Thymus (tissue), 11 donors: ENCODE measurements at regions not wholly inside any gene's neighbourhood (a gene's known extent, or its start where the extent isn't known, plus 50 kb on each side); places are given as distances from the start of the nearest gene placed in this dataset.

ENCODE experiments used
- DNase-seq, 9 donors: peaks; one replicate each; pipeline ENCODE4 v3.0.0-alpha.2; 2013; ENCODE audit warnings: low spot score in 9 of 9, low read depth in 6 of 9, missing footprints in 1 of 9
- H3K27ac ChIP-seq, 2 donors: one replicate each; pipeline ENCODE4 v1.5.1; 2013; ENCODE audit warnings: control low read depth in 1 of 2, low read depth in 1 of 2, low read length in 1 of 2, mild to moderate bottlenecking in 1 of 2, moderate library complexity in 1 of 2
- H3K27me3 ChIP-seq, 2 donors: one replicate each; pipeline ENCODE4 v1.5.1; 2013; ENCODE audit warnings: low read length in 1 of 2; ENCODE audit not compliant: control insufficient read depth in 2 of 2, insufficient read depth in 1 of 2
- H3K36me3 ChIP-seq, 2 donors: one replicate each; pipeline ENCODE4 v1.5.1; 2013; ENCODE audit warnings: low read length in 1 of 2, mild to moderate bottlenecking in 1 of 2, moderate library complexity in 1 of 2; ENCODE audit not compliant: control insufficient read depth in 2 of 2, insufficient read depth in 2 of 2
- H3K4me1 ChIP-seq, 2 donors: one replicate each; pipeline ENCODE4 v1.5.1; 2013; ENCODE audit warnings: low read length in 2 of 2; ENCODE audit not compliant: control insufficient read depth in 2 of 2, insufficient read depth in 2 of 2
- H3K4me3 ChIP-seq, 2 donors: one replicate each; pipeline ENCODE4 v1.5.1; 2013; ENCODE audit warnings: low read length in 2 of 2, control low read depth in 1 of 2, mild to moderate bottlenecking in 1 of 2
- H3K9me3 ChIP-seq, 2 donors: one replicate each; pipeline ENCODE4 v1.5.1; 2013; ENCODE audit warnings: low read length in 1 of 2, mild to moderate bottlenecking in 1 of 2; ENCODE audit not compliant: control insufficient read depth in 2 of 2, insufficient read depth in 1 of 2
- WGBS: extraction: QIAGEN DNeasy Blood & Tissue Kit; methylation state at CpG from one replicate; pipeline ENCODE4 v1.1.7; 2013; 5-methylcytosine and 5-hydroxymethylcytosine counted together
- donor health status: healthy.

DNA sequence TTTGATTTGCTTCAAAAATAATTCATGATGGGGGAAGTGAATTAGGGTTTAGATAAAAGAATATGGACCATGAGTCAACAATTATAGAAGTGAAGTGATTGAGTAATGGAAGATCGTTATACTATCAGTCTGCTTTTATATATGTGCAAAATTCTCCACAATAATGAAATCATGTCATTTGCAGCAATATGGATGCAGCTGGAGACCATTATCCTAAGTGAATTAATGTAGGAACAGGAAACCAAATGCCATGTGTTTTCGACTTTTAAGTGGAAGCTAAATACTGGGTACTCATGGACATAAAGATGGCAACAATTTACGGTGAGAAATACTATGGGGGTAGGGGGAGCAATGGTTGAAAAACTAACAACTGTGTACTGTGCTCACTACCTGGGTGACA, 144.7 kb upstream of the SRD5A2 start:
- H3K9me3 ChIP-seq: no peaks in the 10 kb centered on the region

DNA sequence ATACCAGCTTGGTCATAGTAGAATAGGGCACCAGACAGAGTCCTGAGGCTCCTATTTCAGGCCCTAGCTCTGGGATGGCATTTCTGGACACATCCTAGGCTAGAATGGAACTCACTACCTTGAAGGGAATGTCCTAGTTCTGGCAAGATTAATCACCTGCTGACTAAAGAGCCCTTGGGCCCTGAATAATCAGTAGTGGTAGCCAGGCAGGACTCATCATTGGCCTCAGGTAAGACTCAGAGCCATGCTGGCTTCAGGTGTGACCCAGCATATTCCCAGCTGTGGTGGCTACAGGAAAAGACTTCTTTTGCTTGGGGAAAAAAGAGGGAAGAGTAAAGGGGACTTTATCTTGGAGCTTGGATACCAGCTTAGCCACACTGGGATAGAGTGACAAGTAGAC, 131.0 kb upstream of the SRD5A2 start:
- Histone ChIP-seq H3K4me1 (no peaks in the 10 kb centered on the region), H3K9me3 (no peaks in the 10 kb centered on the region), H3K36me3 (no peaks in the 10 kb centered on the region), H3K4me3 (no peak overlapping the region), H3K27ac (no peak overlapping the region), H3K27me3 (no peaks in the 10 kb centered on the region)
- DNase-seq: no peak

More for the DNA sequence above, 144.7 kb upstream of the SRD5A2 start:
- Histone ChIP-seq H3K27me3 (no peaks in the 10 kb centered on the region), H3K4me1 (no peaks in the 10 kb centered on the region), H3K4me3 (no peak overlapping the region), H3K36me3 (no peaks in the 10 kb centered on the region), H3K27ac (no peak overlapping the region)
- no peak for DNase-seq
- WGBS: 92% methylated on average over 3 of the region's 3 CpGs

GRCh38 chr2:31710121-31710520, 129.4 kb upstream of the SRD5A2 start:
- H3K27me3 ChIP-seq: no peaks in the 10 kb centered on the region
- H3K4me3 ChIP-seq: no peak overlapping the region
- no peaks in the 10 kb centered on the region for H3K36me3 ChIP-seq
- no peaks in the 10 kb centered on the region for H3K9me3 ChIP-seq
- WGBS: 97% methylated on average over 2 of the region's 2 CpGs
- H3K27ac ChIP-seq: no peak overlapping the region
- no peak for DNase-seq
- H3K4me1 ChIP-seq: no peaks in the 10 kb centered on the region

DNA sequence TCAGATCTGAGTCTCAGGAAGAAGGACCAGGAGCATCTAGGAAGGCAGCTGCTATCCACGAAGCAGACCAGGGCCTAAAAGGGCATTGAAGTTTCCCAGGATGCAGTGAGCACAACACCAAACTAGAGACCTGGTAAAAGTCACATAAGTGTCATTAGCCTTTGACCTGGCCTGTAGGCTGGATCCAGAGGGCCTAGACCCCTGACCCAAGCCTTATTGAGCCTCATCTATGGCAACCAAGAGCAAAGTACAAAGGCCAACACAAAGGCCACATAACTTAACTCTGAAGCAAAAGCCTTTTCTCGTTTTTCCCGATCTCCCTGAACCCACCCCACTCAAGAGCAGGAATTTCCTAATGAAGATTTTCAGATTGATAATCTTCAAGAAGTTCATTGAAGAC, 127.3 kb upstream of the SRD5A2 start:
- no peak for DNase-seq
- H3K4me3 ChIP-seq: no peak overlapping the region
- 89% methylated on average over 3 of the region's 3 CpGs for WGBS
- no peaks in the 10 kb centered on the region for H3K36me3 ChIP-seq
- H3K27ac ChIP-seq: no peak overlapping the region
- H3K27me3 ChIP-seq: no peaks in the 10 kb centered on the region
- no peaks in the 10 kb centered on the region for H3K4me1 ChIP-seq
- no peaks in the 10 kb centered on the region for H3K9me3 ChIP-seq

GRCh38 chr2:31704561-31705212, 123.9 kb upstream of the SRD5A2 start:
- DNase-seq: no peak
- no peak overlapping the region for H3K4me3 ChIP-seq
- no peaks in the 10 kb centered on the region for H3K27me3 ChIP-seq
- H3K27ac ChIP-seq: no peak overlapping the region
- no peaks in the 10 kb centered on the region for H3K9me3 ChIP-seq
- no peaks in the 10 kb centered on the region for H3K36me3 ChIP-seq
- 78% methylated on average over 4 of the region's 4 CpGs for WGBS
- no peaks in the 10 kb centered on the region for H3K4me1 ChIP-seq

DNA sequence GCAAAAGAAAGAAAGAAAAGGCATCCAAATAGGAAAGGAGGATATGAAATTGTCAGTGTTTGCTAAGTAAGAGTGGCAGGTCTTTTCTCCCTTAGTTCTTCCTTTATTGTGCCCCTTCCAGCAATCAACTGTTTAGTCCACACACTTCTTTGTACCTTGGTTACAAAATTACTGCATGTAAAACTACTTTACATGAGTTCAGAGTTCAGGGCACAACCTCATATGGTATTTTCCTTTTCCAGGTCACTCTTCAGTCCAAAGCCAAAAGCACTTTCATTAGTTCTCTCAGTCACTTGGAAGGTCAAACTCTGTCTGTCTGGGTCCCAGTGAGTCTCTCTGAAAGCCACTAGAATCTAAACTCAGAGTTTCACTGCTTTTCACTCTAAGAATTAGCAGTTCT, 122.5 kb upstream of the SRD5A2 start:
- peaks cover 0 to 5% of the 10 kb centered on the region in 2 donors for H3K9me3 ChIP-seq
- H3K4me1 ChIP-seq: no peaks in the 10 kb centered on the region
- H3K27me3 ChIP-seq: no peaks in the 10 kb centered on the region
- H3K36me3 ChIP-seq: no peaks in the 10 kb centered on the region
- no peak for DNase-seq
- no peak overlapping the region for H3K4me3 ChIP-seq
- H3K27ac ChIP-seq: no peak overlapping the region

- WGBS: 100% methylated on average over 1 of the region's 1 CpG
- no peak for DNase-seq
- Histone ChIP-seq H3K27me3 (no peaks in the 10 kb centered on the region), H3K9me3 (peaks cover 1 to 14% of the 10 kb centered on the region in 2 donors), H3K4me1 (no peaks in the 10 kb centered on the region), H3K4me3 (no peak overlapping the region), H3K27ac (no peak overlapping the region), H3K36me3 (no peaks in the 10 kb centered on the region)
Observed at GRCh38 chr2:31698722-31699121, 118.0 kb upstream of the SRD5A2 start.

DNA sequence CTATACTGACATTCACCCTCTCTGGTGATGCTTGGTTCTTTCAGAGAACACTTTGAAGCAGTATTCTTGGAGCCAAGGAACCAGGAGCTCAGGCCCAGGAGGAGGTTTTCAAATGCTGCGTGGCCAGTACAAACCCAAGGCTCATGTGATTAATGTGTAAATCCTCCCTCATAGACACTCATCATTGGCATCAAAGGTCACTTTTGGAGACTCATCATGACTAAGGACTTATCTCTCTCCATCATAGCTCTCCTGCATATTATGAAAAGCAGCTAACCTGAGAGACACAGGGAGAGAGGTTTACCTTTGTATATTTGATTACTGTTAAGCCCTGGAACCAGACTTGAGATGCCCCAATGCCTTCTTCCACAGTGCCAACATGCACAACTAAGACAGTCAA, 115.3 kb upstream of the SRD5A2 start:
- no peaks in the 10 kb centered on the region for H3K27me3 ChIP-seq
- no peaks in the 10 kb centered on the region for H3K4me1 ChIP-seq
- 94% methylated on average over 1 of the region's 1 CpG for whole genome bisulfite sequencing
- H3K36me3 ChIP-seq: no peaks in the 10 kb centered on the region
- H3K4me3 ChIP-seq: no peak overlapping the region
- DNase-seq: no peak
- no peak overlapping the region for H3K27ac ChIP-seq
- peaks cover 6 to 24% of the 10 kb centered on the region in 2 donors for H3K9me3 ChIP-seq

DNA sequence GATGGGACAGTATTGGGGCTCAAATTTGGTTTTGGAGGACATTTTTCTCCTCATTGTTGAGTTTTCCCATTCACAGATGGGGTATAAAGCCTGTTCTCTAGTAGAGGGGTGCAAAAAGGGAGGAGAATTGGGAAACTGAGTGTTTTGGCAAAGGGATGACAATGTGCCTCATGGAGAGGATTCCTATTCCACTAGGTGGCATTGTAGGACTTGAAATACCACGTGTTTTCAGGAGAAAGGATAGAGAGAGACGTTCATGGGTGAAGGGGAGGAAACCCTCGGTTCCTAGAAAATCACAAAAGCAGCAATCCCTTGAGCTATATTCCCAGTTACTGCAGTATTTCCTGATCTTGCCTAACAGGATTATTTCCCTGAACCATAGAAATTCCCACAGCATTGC, 113.7 kb upstream of the SRD5A2 start:
- H3K27ac ChIP-seq: no peak overlapping the region
- H3K27me3 ChIP-seq: no peaks in the 10 kb centered on the region
- WGBS: 68% methylated on average over 3 of the region's 3 CpGs
- no peak overlapping the region for H3K4me3 ChIP-seq
- H3K4me1 ChIP-seq: no peaks in the 10 kb centered on the region
- peaks cover 6 to 24% of the 10 kb centered on the region in 2 donors for H3K9me3 ChIP-seq
- DNase-seq: no peak
- no peaks in the 10 kb centered on the region for H3K36me3 ChIP-seq

GRCh38 chr2:31693882-31694281, 113.1 kb upstream of the SRD5A2 start:
- H3K36me3 ChIP-seq: no peaks in the 10 kb centered on the region
- no peaks in the 10 kb centered on the region for H3K4me1 ChIP-seq
- no peak overlapping the region for H3K4me3 ChIP-seq
- no peaks in the 10 kb centered on the region for H3K27me3 ChIP-seq
- peak in 1 of 9 donors; percentile 5 for DNase-seq
- peaks cover 6 to 24% of the 10 kb centered on the region in 2 donors for H3K9me3 ChIP-seq
- no peak overlapping the region for H3K27ac ChIP-seq
- WGBS: 84% methylated on average over 3 of the region's 3 CpGs
